ENCODE measurements at regions not wholly inside any gene's neighbourhood (a gene's known extent, or its start where the extent isn't known, plus 50 kb on each side); places are given as distances from the start of the nearest gene placed in this dataset.

- Mint-ChIP-seq H3K4me1 (no peaks in the 10 kb centered on the region), H3K27me3 (ENCODE audit: low read depth in 2 of 2) (no peaks in the 10 kb centered on the region), H3K4me3 (no peak overlapping the region), H3K36me3 (no peaks in the 10 kb centered on the region), H3K27ac (no peak overlapping the region), H3K9me3 (peaks cover 7 to 8% of the 10 kb centered on the region in 2 donors)
- WGBS (ENCODE audit: insufficient coverage) = 82% methylated on average over 5 of the region's 5 CpGs
- intact Hi-C loops (cut with micrococcal nuclease) = no loop called here
- no peaks in the 10 kb centered on the region for H3K4me1 ChIP-seq (ENCODE audit: control insufficient read depth, insufficient read depth, low read length)
- TF ChIP-seq CTCF (IDR thresholded peaks at IDR 0.05) = no peak
- no peak for ATAC-seq
- no peaks in the 10 kb centered on the region for H3K27me3 ChIP-seq (ENCODE audit: control insufficient read depth, insufficient read depth, low read length)
- no peak overlapping the region for H3K4me3 ChIP-seq (ENCODE audit: low read length)
- DNase-seq = no peak
- no peaks in the 10 kb centered on the region for H3K9me3 ChIP-seq (ENCODE audit: control insufficient read depth, insufficient read depth, low read length)
- no peak overlapping the region for H3K27ac ChIP-seq (ENCODE audit: low read length)
- no peaks in the 10 kb centered on the region for H3K36me3 ChIP-seq (ENCODE audit: control insufficient read depth, insufficient read depth, low read length)
These were observed 318.7 kb downstream of the RMST start for GRCh38 chr12:97781342-97781741.

GRCh38 chr12:97784904-97785303 lies 322.3 kb downstream of the RMST start:
- DNase-seq = no peak

GRCh38 chr12:97790281-97790680 lies 327.7 kb downstream of the RMST start:
- no peaks in the 10 kb centered on the region for H3K27me3 ChIP-seq (ENCODE audit: control insufficient read depth, insufficient read depth, low read length)
- Mint-ChIP-seq H3K4me1 (no peaks in the 10 kb centered on the region), H3K4me3 (no peak overlapping the region), H3K9me3 (peaks cover 13 to 17% of the 10 kb centered on the region in 2 donors), H3K36me3 (no peaks in the 10 kb centered on the region), H3K27me3 (ENCODE audit: low read depth in 2 of 2) (no peaks in the 10 kb centered on the region), H3K27ac (no peak overlapping the region)
- no peak overlapping the region for H3K4me3 ChIP-seq (ENCODE audit: low read length)
- no CpG with 5 or more reads among the region's 1 CpG for WGBS (ENCODE audit: insufficient coverage)
- no peaks in the 10 kb centered on the region for H3K36me3 ChIP-seq (ENCODE audit: control insufficient read depth, insufficient read depth, low read length)
- intact Hi-C loops (cut with micrococcal nuclease) = no loop called here
- ATAC-seq = no peak
- DNase-seq = no peak
- no peaks in the 10 kb centered on the region for H3K9me3 ChIP-seq (ENCODE audit: control insufficient read depth, insufficient read depth, low read length)
- TF ChIP-seq CTCF (IDR thresholded peaks at IDR 0.05) = no peak
- H3K4me1 ChIP-seq (ENCODE audit: control insufficient read depth, insufficient read depth, low read length) = no peaks in the 10 kb centered on the region
- H3K27ac ChIP-seq (ENCODE audit: low read length) = no peak overlapping the region

More at GRCh38 chr12:97784904-97785303, 322.3 kb downstream of the RMST start:
- Histone ChIP-seq H3K36me3 (ENCODE audit: control insufficient read depth, insufficient read depth, low read length) (no peaks in the 10 kb centered on the region), H3K27me3 (ENCODE audit: control insufficient read depth, insufficient read depth, low read length) (no peaks in the 10 kb centered on the region), H3K9me3 (ENCODE audit: control insufficient read depth, insufficient read depth, low read length) (no peaks in the 10 kb centered on the region), H3K4me1 (ENCODE audit: control insufficient read depth, insufficient read depth, low read length) (no peaks in the 10 kb centered on the region), H3K4me3 (ENCODE audit: low read length) (no peak overlapping the region), H3K27ac (ENCODE audit: low read length) (no peak overlapping the region)
- intact Hi-C loops (cut with micrococcal nuclease) = no loop called here
- peaks cover 7 to 10% of the 10 kb centered on the region in 2 donors for H3K9me3 Mint-ChIP-seq
- no peak overlapping the region for H3K27ac Mint-ChIP-seq
- TF ChIP-seq CTCF (IDR thresholded peaks at IDR 0.05) = no peak
- no peak overlapping the region for H3K4me3 Mint-ChIP-seq
- no peak for ATAC-seq
- H3K27me3 Mint-ChIP-seq (ENCODE audit: low read depth in 2 of 2) = no peaks in the 10 kb centered on the region
- H3K4me1 Mint-ChIP-seq = no peaks in the 10 kb centered on the region
- no peaks in the 10 kb centered on the region for H3K36me3 Mint-ChIP-seq

GRCh38 chr12:97797473-97797872 lies 334.9 kb downstream of the RMST start:
- H3K4me3 ChIP-seq (ENCODE audit: low read length) = no peak overlapping the region

More at GRCh38 chr12:97797473-97797872, 334.9 kb downstream of the RMST start:
- Histone ChIP-seq H3K36me3 (ENCODE audit: control insufficient read depth, insufficient read depth, low read length) (no peaks in the 10 kb centered on the region), H3K27ac (ENCODE audit: low read length) (no peak overlapping the region), H3K9me3 (ENCODE audit: control insufficient read depth, insufficient read depth, low read length) (no peaks in the 10 kb centered on the region), H3K27me3 (ENCODE audit: control insufficient read depth, insufficient read depth, low read length) (no peaks in the 10 kb centered on the region), H3K4me1 (ENCODE audit: control insufficient read depth, insufficient read depth, low read length) (no peaks in the 10 kb centered on the region)
- ATAC-seq (no peak), DNase-seq (no peak)
- TF ChIP-seq CTCF (IDR thresholded peaks at IDR 0.05) = no peak
- Mint-ChIP-seq H3K36me3 (no peaks in the 10 kb centered on the region), H3K27me3 (ENCODE audit: low read depth in 2 of 2) (no peaks in the 10 kb centered on the region), H3K27ac (no peak overlapping the region), H3K4me3 (no peak overlapping the region), H3K4me1 (no peaks in the 10 kb centered on the region), H3K9me3 (peaks cover 10 to 17% of the 10 kb centered on the region in 2 donors)
- intact Hi-C loops (cut with micrococcal nuclease) = no loop called here
- 86% methylated on average over 3 of the region's 3 CpGs for WGBS (ENCODE audit: insufficient coverage)
